SK-N-SH (cell line): ENCODE measurements at regions not wholly inside any gene's neighbourhood (a gene's known extent, or its start where the extent isn't known, plus 50 kb on each side); places are given as distances from the start of the nearest gene placed in this dataset.

Experiments
- CTCF ChIA-PET: fragments of 300-600, 350-600 bp; formaldehyde crosslinking; extraction: SDS; loops from one replicate; lab custom pipeline; 2021; lab: Yijun Ruan, JAX
- POLR2A ChIA-PET: fragments of 350-600 bp; sonication (Branson Sonifier 250); formaldehyde crosslinking; extraction: SDS; loops from one replicate; lab custom pipeline; 2020; ENCODE audit warnings: antibody characterized with exemption, inconsistent platforms; lab: Yijun Ruan, JAX
- DNase-seq: peaks from one replicate; pipeline ENCODE4 v3.0.0; 2012
- H2AFZ ChIP-seq: fragments of 200-600 bp; sonication (generic); 2 replicates; pipeline ENCODE4 v1.8.1; 2016; ENCODE audit warnings: antibody characterized with exemption, mild to moderate bottlenecking, low read depth
- H3F3A ChIP-seq: fragments of 200-600 bp; sonication (generic); replicated peaks from 2 replicates; pipeline ENCODE3; 2016; ENCODE audit warnings: antibody characterized with exemption, mild to moderate bottlenecking; ENCODE audit not compliant: insufficient read depth
- H3K27ac ChIP-seq, 2 experiments: fragments of 200-500 bp in 1 of 2; fragments of 200-600 bp in 1 of 2; sonication (Bioruptor generic) in 1 of 2; sonication (generic), shearing (Covaris generic) in 1 of 2; 2 replicates each; pipeline versions ENCODE4 v1.5.1 to v1.6.1; 2014 to 2016; ENCODE audit warnings: low read depth in 2 of 2, inconsistent platforms in 1 of 2, low read length in 1 of 2, mild to moderate bottlenecking in 1 of 2, mixed read lengths in 1 of 2
- H3K27me3 ChIP-seq: fragments of 200-600 bp; sonication (generic), shearing (Covaris generic); 2 replicates; pipeline ENCODE4 v1.6.1; 2016; ENCODE audit warnings: mixed run types; ENCODE audit not compliant: insufficient read depth
- H3K36me3 ChIP-seq, 2 experiments: fragments of 200-500 bp in 1 of 2; fragments of 200-600 bp in 1 of 2; sonication (Bioruptor generic) in 1 of 2; sonication (generic) in 1 of 2; replicated peaks in 1 of 2; 2 replicates each; pipeline versions ENCODE3 to v1.5.1; 2014 to 2016; ENCODE audit warnings: low read length in 1 of 2, mild to moderate bottlenecking in 1 of 2; ENCODE audit not compliant: insufficient read depth in 2 of 2, control insufficient read depth in 1 of 2
- H3K4me1 ChIP-seq, 2 experiments: fragments of 200-500 bp in 1 of 2; fragments of 200-600 bp in 1 of 2; sonication (Bioruptor generic) in 1 of 2; sonication (generic), shearing (Covaris generic) in 1 of 2; 2 replicates each; pipeline versions ENCODE4 v1.5.1 to v1.6.1; 2014 to 2016; ENCODE audit warnings: low read depth in 1 of 2, low read length in 1 of 2, mixed run types in 1 of 2; ENCODE audit not compliant: insufficient read depth in 2 of 2, control insufficient read depth in 1 of 2
- H3K4me2 ChIP-seq: fragments of 200-600 bp; sonication (generic), shearing (Covaris generic); 2 replicates; pipeline ENCODE4 v1.6.1; 2017; ENCODE audit warnings: mixed run types
- H3K4me3 ChIP-seq, 2 experiments: fragments of 200-500 bp in 1 of 2; fragments of 200-600 bp in 1 of 2; sonication (Bioruptor generic) in 1 of 2; sonication (generic), shearing (Covaris generic) in 1 of 2; 2 replicates each; pipeline versions ENCODE4 v1.5.1 to v1.8.1; 2014 to 2016; ENCODE audit warnings: low read depth in 2 of 2, inconsistent platforms in 1 of 2, low read length in 1 of 2, mild to moderate bottlenecking in 1 of 2, mixed read lengths in 1 of 2, moderate library complexity in 1 of 2
- H3K79me2 ChIP-seq: fragments of 200-600 bp; sonication (generic); 2 replicates; pipeline ENCODE4 v1.8.1; 2017; ENCODE audit warnings: mild to moderate bottlenecking; ENCODE audit not compliant: insufficient read depth
- H3K9ac ChIP-seq: fragments of 200-600 bp; sonication (generic); 2 replicates; pipeline ENCODE4 v1.6.1; 2017; ENCODE audit warnings: mixed run types
- H3K9me2 ChIP-seq: fragments of 200-600 bp; sonication (generic); 2 replicates; pipeline ENCODE4 v1.6.1; 2017; ENCODE audit warnings: mixed run types
- H3K9me3 ChIP-seq: fragments of 200-600 bp; sonication (generic); 2 replicates; pipeline ENCODE4 v1.6.1; 2017; ENCODE audit warnings: mixed run types, mild to moderate bottlenecking, moderate library complexity
- H4K20me1 ChIP-seq: fragments of 200-600 bp; sonication (generic); 2 replicates; pipeline ENCODE4 v1.6.1; 2017; ENCODE audit warnings: mild to moderate bottlenecking, mixed run types; ENCODE audit not compliant: insufficient read depth
- EZH2phosphoT487 ChIP-seq: fragments of 200-600 bp; sonication (generic); IDR thresholded peaks from 2 replicates; pipeline ENCODE4 v1.6.1; 2017; ENCODE audit warnings: low read depth, mixed run types, mild to moderate bottlenecking, antibody characterized with exemption, moderate library complexity, borderline replicate concordance
- FOXJ3 ChIP-seq: sonication (generic); formaldehyde crosslinking; IDR thresholded peaks from 2 replicates; pipeline ENCODE4 v1.5.1; 2020; ENCODE audit warnings: mild to moderate bottlenecking, missing genetic modification reagents
- GATA2 ChIP-seq: sonication (generic); formaldehyde crosslinking; IDR thresholded peaks from 2 replicates; pipeline ENCODE4 v1.5.0; 2020; ENCODE audit warnings: mild to moderate bottlenecking, missing genetic modification reagents
- JUND ChIP-seq: IDR thresholded peaks from 2 replicates; pipeline ENCODE4 v1.4.0; 2012
- MEF2A ChIP-seq: IDR thresholded peaks from 2 replicates; pipeline ENCODE4 v1.4.0; 2012; ENCODE audit warnings: low read depth, borderline replicate concordance
- NRF1 ChIP-seq: IDR thresholded peaks from 2 replicates; pipeline ENCODE4 v1.6.1; 2012; ENCODE audit warnings: low read depth, mild to moderate bottlenecking, low read length
- POLR2AphosphoS5 ChIP-seq: IDR thresholded peaks from 2 replicates; pipeline ENCODE4 v1.6.1; 2012; ENCODE audit warnings: low read depth, low read length
- RAD21 ChIP-seq: IDR thresholded peaks from 2 replicates; pipeline ENCODE4 v1.6.1; 2012; ENCODE audit warnings: mild to moderate bottlenecking, low read length
- RCOR1 ChIP-seq: fragments of 150-350 bp; IDR thresholded peaks from 2 replicates; pipeline ENCODE4 v1.6.1; 2017; ENCODE audit warnings: antibody characterized with exemption, low read length
- RFX5 ChIP-seq: IDR thresholded peaks from 2 replicates; pipeline ENCODE4 v1.6.1; 2012; ENCODE audit warnings: mild to moderate bottlenecking, improper control_type of control experiment, low read length
- SIN3A ChIP-seq: IDR thresholded peaks from 2 replicates; pipeline ENCODE4 v1.6.1; 2012; ENCODE audit warnings: low read depth, mild to moderate bottlenecking, low read length, moderate library complexity, borderline replicate concordance
- TEAD4 ChIP-seq: IDR thresholded peaks from 2 replicates; pipeline ENCODE4 v1.4.0; 2012; ENCODE audit warnings: mild to moderate bottlenecking, borderline replicate concordance; ENCODE audit not compliant: insufficient read depth
- YY1 ChIP-seq: IDR thresholded peaks from 2 replicates; pipeline ENCODE4 v1.4.0; 2012; ENCODE audit warnings: low read depth, mild to moderate bottlenecking
- WGBS: methylation state at CpG from one replicate; pipeline ENCODE4 v1.1.6; 2017; ENCODE audit warnings: low lambda C conversion rate; 5-methylcytosine and 5-hydroxymethylcytosine counted together
- TF ChIP-seq, protein P1 (sequence below): IDR thresholded peaks from 2 replicates; pipeline ENCODE4; 2012
- TF ChIP-seq, protein P2 (sequence below): IDR thresholded peaks from 2 replicates; pipeline ENCODE4 v1.6.1; 2012; ENCODE audit warnings: mild to moderate bottlenecking, low read depth, low read length, moderate library complexity

DNA sequence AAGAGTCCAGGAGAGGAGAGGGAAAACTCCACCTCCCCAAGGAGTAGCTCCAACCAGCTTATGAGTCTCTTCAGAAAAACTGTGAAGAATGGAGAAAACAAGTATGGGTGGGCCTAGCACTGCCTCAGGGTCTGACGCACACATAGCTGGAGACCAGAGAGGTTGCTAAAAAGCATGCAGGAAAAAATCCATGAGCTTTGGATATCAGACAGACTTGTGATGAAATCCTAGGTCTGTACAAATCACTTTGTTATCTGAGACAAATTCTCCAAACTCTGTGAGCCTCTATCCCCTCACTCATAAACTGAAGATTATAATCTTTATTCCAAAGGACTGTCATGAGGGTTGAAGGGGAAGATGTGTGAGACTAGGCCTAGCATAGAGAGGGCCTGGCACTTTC is 141.5 kb upstream of the FGGY start:
- peaks cover 11 to 28% of the 10 kb centered on the region in 2 experiments for H3K4me1 ChIP-seq
- TF ChIP-seq POLR2AphosphoS5 (no peak), EZH2phosphoT487 (no peak), GATA2 (CRISPR knock-in tag) (no peak), YY1 (no peak), JUND (no peak), NRF1 (no peak), FOXJ3 (no peak), SIN3A (no peak), RFX5 (no peak)
- TF ChIP-seq, all 33 proteins: peak for 0
- ChIA-PET CTCF (no interaction called here), POLR2A (no interaction called here)
- no peak overlapping the region for H3K4me3 ChIP-seq
- no peaks in the 10 kb centered on the region for H3K36me3 ChIP-seq
- no peaks in the 10 kb centered on the region for H4K20me1 ChIP-seq
- peaks cover 18% of the 10 kb centered on the region for H3F3A ChIP-seq
- no peaks in the 10 kb centered on the region for H3K79me2 ChIP-seq
- H3K4me2 ChIP-seq, result no peak overlapping the region
- 93% methylated on average over 1 of the region's 1 CpG for WGBS
- H3K9ac ChIP-seq, result no peak overlapping the region
- no peak overlapping the region for H2AFZ ChIP-seq
- no peaks in the 10 kb centered on the region for H3K27me3 ChIP-seq
- H3K9me3 ChIP-seq, result no peaks in the 10 kb centered on the region
- no peak for DNase-seq
- no peak overlapping the region for H3K27ac ChIP-seq
- H3K9me2 ChIP-seq, result no peaks in the 10 kb centered on the region

DNA sequence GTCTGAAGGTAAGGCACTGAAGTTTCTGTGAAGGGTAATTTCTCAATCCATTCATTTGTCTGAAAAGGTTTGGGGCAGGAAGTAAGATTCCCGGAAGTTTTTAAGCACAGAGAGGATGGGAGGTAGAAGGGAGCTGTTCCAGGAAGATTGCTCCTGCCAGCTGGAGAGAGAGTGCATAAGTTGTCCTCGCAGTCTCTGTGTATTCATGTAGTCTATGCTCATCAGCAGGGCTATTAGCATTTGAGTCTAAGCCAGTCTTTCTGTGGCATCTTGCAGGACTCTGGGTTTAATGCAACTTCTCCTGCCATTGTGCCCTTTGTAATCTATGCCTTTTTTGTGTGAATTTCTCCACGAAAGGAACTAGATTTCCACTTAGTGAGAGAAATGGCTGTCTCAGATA is 140.8 kb upstream of the FGGY start:
- H2AFZ ChIP-seq, result no peak overlapping the region
- no peak overlapping the region for H3K27ac ChIP-seq
- CTCF ChIA-PET, result no interaction called here
- H3K79me2 ChIP-seq, result no peaks in the 10 kb centered on the region
- H3K9me2 ChIP-seq, result no peaks in the 10 kb centered on the region
- H3K9ac ChIP-seq, result no peak overlapping the region
- TF ChIP-seq RAD21 (no peak), MEF2A (no peak), TEAD4 (no peak), RCOR1 (no peak), FOXJ3 (no peak), RFX5 (no peak)
- TF ChIP-seq, protein P1, sequence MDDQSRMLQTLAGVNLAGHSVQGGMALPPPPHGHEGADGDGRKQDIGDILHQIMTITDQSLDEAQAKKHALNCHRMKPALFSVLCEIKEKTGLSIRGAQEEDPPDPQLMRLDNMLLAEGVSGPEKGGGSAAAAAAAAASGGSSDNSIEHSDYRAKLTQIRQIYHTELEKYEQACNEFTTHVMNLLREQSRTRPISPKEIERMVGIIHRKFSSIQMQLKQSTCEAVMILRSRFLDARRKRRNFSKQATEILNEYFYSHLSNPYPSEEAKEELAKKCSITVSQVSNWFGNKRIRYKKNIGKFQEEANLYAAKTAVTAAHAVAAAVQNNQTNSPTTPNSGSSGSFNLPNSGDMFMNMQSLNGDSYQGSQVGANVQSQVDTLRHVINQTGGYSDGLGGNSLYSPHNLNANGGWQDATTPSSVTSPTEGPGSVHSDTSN, result no peak
- TF ChIP-seq, protein P2, sequence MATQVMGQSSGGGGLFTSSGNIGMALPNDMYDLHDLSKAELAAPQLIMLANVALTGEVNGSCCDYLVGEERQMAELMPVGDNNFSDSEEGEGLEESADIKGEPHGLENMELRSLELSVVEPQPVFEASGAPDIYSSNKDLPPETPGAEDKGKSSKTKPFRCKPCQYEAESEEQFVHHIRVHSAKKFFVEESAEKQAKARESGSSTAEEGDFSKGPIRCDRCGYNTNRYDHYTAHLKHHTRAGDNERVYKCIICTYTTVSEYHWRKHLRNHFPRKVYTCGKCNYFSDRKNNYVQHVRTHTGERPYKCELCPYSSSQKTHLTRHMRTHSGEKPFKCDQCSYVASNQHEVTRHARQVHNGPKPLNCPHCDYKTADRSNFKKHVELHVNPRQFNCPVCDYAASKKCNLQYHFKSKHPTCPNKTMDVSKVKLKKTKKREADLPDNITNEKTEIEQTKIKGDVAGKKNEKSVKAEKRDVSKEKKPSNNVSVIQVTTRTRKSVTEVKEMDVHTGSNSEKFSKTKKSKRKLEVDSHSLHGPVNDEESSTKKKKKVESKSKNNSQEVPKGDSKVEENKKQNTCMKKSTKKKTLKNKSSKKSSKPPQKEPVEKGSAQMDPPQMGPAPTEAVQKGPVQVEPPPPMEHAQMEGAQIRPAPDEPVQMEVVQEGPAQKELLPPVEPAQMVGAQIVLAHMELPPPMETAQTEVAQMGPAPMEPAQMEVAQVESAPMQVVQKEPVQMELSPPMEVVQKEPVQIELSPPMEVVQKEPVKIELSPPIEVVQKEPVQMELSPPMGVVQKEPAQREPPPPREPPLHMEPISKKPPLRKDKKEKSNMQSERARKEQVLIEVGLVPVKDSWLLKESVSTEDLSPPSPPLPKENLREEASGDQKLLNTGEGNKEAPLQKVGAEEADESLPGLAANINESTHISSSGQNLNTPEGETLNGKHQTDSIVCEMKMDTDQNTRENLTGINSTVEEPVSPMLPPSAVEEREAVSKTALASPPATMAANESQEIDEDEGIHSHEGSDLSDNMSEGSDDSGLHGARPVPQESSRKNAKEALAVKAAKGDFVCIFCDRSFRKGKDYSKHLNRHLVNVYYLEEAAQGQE, result no peak
- H3K4me3 ChIP-seq, result no peak overlapping the region
- H3K27me3 ChIP-seq, result no peaks in the 10 kb centered on the region
- H3K36me3 ChIP-seq, result no peaks in the 10 kb centered on the region
- H3K4me2 ChIP-seq, result no peak overlapping the region
- peaks cover 7 to 28% of the 10 kb centered on the region in 2 experiments for H3K4me1 ChIP-seq
- H3F3A ChIP-seq, result peaks cover 13% of the 10 kb centered on the region
- 65% methylated on average over 3 of the region's 3 CpGs for WGBS
- POLR2A ChIA-PET, result no interaction called here
- no peaks in the 10 kb centered on the region for H3K9me3 ChIP-seq
- no peak for DNase-seq
- no peaks in the 10 kb centered on the region for H4K20me1 ChIP-seq
